SU-DHL-6 (cell line): ENCODE measurements at regions not wholly inside any gene's neighbourhood (a gene's known extent, or its start where the extent isn't known, plus 50 kb on each side); places are given as distances from the start of the nearest gene placed in this dataset.

Source experiments
- EZH2phosphoT487 ChIP-seq: fragments of 200-600 bp; sonication (generic), shearing (Covaris generic); conservative IDR thresholded peaks from 2 replicates; pipeline ENCODE4 v1.6.1; 2018; ENCODE audit warnings: mild to moderate bottlenecking, antibody characterized with exemption, low read length, moderate library complexity, mixed read lengths
- TF ChIP-seq, protein P1 (sequence below): fragments of 200-600 bp; sonication (generic); IDR thresholded peaks from one replicate; pipeline ENCODE4 v1.5.1; 2017; ENCODE audit warnings: antibody characterized with exemption, mild to moderate bottlenecking, low read length, moderate library complexity; ENCODE audit not compliant: insufficient read depth, poor library complexity, severe bottlenecking

DNA sequence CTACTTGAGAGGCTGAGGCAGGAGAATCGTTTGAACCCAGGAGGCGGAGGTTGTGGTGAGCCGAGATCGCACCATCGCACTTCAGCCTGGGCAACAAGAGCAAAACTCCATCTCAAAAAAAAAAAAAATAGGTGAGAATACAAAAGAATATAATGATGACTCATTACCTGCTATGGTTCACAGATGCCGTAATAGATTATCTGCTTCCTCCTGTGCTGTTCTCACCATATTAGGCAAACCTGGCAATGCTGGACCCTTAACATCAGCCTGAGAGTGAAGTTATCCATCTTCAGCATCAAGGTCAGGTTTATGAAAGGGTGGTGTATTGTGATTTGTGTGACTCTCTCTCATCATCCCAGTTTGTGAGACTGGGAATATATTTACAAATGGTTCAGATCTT, 271.3 kb upstream of the CPHXL start:
- TF ChIP-seq, protein P1, sequence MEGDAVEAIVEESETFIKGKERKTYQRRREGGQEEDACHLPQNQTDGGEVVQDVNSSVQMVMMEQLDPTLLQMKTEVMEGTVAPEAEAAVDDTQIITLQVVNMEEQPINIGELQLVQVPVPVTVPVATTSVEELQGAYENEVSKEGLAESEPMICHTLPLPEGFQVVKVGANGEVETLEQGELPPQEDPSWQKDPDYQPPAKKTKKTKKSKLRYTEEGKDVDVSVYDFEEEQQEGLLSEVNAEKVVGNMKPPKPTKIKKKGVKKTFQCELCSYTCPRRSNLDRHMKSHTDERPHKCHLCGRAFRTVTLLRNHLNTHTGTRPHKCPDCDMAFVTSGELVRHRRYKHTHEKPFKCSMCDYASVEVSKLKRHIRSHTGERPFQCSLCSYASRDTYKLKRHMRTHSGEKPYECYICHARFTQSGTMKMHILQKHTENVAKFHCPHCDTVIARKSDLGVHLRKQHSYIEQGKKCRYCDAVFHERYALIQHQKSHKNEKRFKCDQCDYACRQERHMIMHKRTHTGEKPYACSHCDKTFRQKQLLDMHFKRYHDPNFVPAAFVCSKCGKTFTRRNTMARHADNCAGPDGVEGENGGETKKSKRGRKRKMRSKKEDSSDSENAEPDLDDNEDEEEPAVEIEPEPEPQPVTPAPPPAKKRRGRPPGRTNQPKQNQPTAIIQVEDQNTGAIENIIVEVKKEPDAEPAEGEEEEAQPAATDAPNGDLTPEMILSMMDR: no peak
- TF ChIP-seq EZH2phosphoT487: no peak
